ENCODE measurements at regions not wholly inside any gene's neighbourhood (a gene's known extent, or its start where the extent isn't known, plus 50 kb on each side); places are given as distances from the start of the nearest gene placed in this dataset.
"Not testable (repeated sequence)": the region's sequence is repeated elsewhere in the genome, so short reads cannot be mapped to it uniquely, and the experiment has no call there.

DNA sequence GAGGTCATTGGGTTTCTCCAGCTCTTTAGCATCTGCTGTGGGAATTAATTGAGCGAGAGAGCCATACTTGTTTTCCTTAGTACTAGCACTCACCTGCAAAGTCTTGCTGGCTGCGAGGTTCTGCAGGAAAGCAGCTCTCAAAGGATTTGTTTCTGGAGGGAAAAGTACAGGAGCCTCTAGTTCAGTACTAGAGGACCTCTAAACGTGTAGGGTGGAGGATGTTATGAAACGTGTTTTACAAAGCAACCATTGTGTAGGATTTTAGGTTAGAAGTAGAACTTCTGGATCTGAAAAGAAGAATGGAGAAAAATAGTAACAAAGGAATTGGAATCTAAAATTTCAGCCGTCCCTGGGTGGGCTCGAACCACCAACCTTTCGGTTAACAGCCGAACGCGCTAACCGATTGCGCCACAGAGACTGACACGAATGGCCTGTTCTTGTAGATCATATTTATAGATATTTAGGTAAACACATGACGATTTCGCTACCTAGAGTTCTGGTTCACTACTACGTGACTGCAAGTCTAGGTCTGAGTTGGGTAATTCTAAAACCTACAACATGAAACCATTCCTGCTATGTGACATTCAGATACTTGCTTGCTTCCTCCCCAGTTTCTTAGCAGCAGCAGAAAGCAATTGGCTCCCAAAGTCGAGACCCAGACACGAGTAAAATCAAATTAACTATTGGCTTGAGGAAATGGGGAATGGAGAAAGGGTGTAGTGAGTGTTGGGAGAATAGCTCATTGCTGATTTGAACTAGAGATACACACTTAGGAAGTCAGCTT, 60.2 kb upstream of the CFAP126 start:
- no peaks in the 10 kb centered on the region for H3K36me3 ChIP-seq (ENCODE audit: low read depth)
- ATAC-seq (ENCODE audit: low read depth) = peak; percentile 70
- DNase-seq (ENCODE audit: low spot score) = no peak
- no peaks in the 10 kb centered on the region for H3K27me3 ChIP-seq (ENCODE audit: insufficient read depth, poor library complexity, severe bottlenecking)
- no peaks in the 10 kb centered on the region for H3K9me3 ChIP-seq (ENCODE audit: severe bottlenecking)
- TF ChIP-seq, protein P1, sequence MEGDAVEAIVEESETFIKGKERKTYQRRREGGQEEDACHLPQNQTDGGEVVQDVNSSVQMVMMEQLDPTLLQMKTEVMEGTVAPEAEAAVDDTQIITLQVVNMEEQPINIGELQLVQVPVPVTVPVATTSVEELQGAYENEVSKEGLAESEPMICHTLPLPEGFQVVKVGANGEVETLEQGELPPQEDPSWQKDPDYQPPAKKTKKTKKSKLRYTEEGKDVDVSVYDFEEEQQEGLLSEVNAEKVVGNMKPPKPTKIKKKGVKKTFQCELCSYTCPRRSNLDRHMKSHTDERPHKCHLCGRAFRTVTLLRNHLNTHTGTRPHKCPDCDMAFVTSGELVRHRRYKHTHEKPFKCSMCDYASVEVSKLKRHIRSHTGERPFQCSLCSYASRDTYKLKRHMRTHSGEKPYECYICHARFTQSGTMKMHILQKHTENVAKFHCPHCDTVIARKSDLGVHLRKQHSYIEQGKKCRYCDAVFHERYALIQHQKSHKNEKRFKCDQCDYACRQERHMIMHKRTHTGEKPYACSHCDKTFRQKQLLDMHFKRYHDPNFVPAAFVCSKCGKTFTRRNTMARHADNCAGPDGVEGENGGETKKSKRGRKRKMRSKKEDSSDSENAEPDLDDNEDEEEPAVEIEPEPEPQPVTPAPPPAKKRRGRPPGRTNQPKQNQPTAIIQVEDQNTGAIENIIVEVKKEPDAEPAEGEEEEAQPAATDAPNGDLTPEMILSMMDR (IDR thresholded peaks at IDR 0.05; ENCODE audit: poor library complexity, severe bottlenecking) = no peak
- no peak overlapping the region for H3K27ac ChIP-seq (ENCODE audit: poor library complexity, severe bottlenecking)
- no peaks in the 10 kb centered on the region for H3K4me1 ChIP-seq (ENCODE audit: insufficient read depth, poor library complexity, severe bottlenecking)
- H3K4me3 ChIP-seq (ENCODE audit: severe bottlenecking) = peak overlapping the region; percentile 29

DNA sequence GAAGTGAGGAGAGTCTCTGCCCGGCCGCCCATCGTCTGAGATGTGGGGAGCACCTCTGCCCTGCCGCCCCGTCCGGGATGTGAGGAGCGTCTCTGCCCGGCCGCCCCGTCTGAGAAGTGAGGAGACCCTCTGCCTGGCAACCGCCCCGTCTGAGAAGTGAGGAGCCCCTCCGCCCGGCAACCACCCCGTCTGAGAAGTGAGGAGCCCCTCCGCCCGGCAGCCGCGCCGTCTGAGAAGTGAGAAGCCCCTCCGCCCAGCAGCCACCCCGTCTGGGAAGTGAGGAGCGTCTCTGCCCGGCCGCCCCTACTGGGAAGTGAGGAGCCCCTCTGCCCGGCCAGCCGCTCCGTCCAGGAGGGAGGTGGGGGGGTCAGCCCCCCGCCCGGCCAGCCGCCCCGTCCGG, 55.2 kb upstream of the CFAP126 start:
- not testable (repeated sequence) for H3K4me1 ChIP-seq (ENCODE audit: insufficient read depth, poor library complexity, severe bottlenecking); H3K27ac ChIP-seq (ENCODE audit: poor library complexity, severe bottlenecking); DNase-seq (ENCODE audit: low spot score); H3K9me3 ChIP-seq (ENCODE audit: severe bottlenecking); H3K4me3 ChIP-seq (ENCODE audit: severe bottlenecking); H3K27me3 ChIP-seq (ENCODE audit: insufficient read depth, poor library complexity, severe bottlenecking); ATAC-seq (ENCODE audit: low read depth); H3K36me3 ChIP-seq (ENCODE audit: low read depth)

DNA sequence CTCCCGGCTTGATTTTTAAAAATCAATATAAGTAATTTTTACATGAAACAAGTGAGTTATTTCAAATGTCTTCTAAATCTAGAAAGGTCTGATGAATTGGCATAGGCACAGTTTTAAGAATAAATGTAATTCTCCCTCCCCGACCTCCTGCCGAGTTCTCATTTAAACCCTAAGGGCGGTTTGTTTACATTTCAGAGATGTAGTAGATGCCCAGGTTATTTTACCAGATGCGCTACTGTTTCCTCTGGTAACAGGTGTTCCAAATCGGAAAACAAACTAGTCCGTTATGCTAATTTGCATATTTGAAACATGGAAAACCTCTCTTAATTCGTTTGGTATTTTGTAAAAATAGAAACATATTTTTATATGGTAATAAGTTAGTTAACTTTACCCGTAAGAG, 53.8 kb upstream of the CFAP126 start:
- no peaks in the 10 kb centered on the region for H3K27me3 ChIP-seq (ENCODE audit: insufficient read depth, poor library complexity, severe bottlenecking)
- ATAC-seq (ENCODE audit: low read depth) = no peak
- no peak for DNase-seq (ENCODE audit: low spot score)
- no peaks in the 10 kb centered on the region for H3K4me1 ChIP-seq (ENCODE audit: insufficient read depth, poor library complexity, severe bottlenecking)
- H3K36me3 ChIP-seq (ENCODE audit: low read depth) = no peaks in the 10 kb centered on the region
- no peak overlapping the region for H3K27ac ChIP-seq (ENCODE audit: poor library complexity, severe bottlenecking)
- peak overlapping the region; percentile 57 for H3K4me3 ChIP-seq (ENCODE audit: severe bottlenecking)
- no peaks in the 10 kb centered on the region for H3K9me3 ChIP-seq (ENCODE audit: severe bottlenecking)
- TF ChIP-seq, protein P1 (IDR thresholded peaks at IDR 0.05; ENCODE audit: poor library complexity, severe bottlenecking) = no peak

DNA sequence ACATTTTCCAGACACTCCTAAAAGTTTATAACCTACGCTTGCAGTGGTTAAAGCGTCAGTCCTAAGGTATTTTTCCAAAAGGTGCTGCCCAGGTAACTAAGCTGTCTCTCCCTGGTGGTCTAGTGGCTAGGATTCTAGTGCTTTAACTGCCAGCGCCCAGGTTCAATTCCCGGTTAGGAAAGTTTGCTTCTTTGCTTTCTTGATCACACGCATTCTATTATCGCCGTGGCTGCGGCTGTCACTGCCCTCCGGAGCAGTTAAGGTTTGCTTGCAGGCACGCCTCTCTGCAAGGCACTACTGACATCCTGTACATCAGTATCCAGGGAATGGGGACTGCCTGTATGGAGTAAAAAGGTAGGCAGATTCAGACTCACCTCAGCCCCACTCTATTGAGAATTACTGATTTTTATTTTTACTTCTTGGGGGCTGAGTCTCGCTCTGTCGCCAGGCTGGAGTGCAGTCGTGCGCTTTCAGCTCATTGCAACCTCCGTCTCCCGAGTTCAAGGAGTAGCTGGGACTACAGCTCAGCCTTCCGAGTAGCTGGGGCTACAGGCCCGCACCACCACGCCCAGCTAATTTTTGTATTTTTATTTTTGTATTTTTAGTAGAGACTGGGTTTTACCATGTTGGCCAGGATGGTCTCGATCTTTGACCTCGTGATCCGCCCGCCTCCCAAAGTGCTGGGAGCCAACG, 53.2 kb upstream of the CFAP126 start:
- no peak overlapping the region for H3K4me3 ChIP-seq (ENCODE audit: severe bottlenecking)
- H3K4me1 ChIP-seq (ENCODE audit: insufficient read depth, poor library complexity, severe bottlenecking) = no peaks in the 10 kb centered on the region
- ATAC-seq (ENCODE audit: low read depth) (no peak), DNase-seq (ENCODE audit: low spot score) (no peak)
- TF ChIP-seq, protein P1 (IDR thresholded peaks at IDR 0.05; ENCODE audit: poor library complexity, severe bottlenecking) = no peak
- no peaks in the 10 kb centered on the region for H3K36me3 ChIP-seq (ENCODE audit: low read depth)
- H3K27me3 ChIP-seq (ENCODE audit: insufficient read depth, poor library complexity, severe bottlenecking) = no peaks in the 10 kb centered on the region
- H3K27ac ChIP-seq (ENCODE audit: poor library complexity, severe bottlenecking) = no peak overlapping the region
- H3K9me3 ChIP-seq (ENCODE audit: severe bottlenecking) = no peaks in the 10 kb centered on the region

DNA sequence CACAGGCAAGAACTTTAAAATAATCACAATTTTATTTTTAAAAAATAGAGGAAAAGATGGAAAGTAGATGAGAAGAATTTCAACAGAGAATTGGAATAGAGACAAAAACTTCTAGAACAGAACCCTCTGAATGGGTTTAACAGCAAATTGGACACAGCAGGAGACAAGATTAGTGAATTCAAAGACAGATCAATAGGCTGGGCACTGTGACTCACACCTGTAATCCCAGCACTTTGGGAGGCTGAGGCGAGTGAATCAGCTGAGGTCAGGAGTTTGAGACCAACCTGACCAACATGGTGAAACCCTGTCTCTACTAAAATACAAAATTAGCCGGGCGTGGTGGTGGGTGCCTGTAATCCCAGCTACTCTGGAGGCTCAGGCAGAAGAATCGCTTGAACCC, 49.9 kb upstream of the CFAP126 start:
- H3K36me3 ChIP-seq (ENCODE audit: low read depth); H3K27me3 ChIP-seq (ENCODE audit: insufficient read depth, poor library complexity, severe bottlenecking); H3K4me3 ChIP-seq (ENCODE audit: severe bottlenecking); H3K27ac ChIP-seq (ENCODE audit: poor library complexity, severe bottlenecking); DNase-seq (ENCODE audit: low spot score); ATAC-seq (ENCODE audit: low read depth); H3K4me1 ChIP-seq (ENCODE audit: insufficient read depth, poor library complexity, severe bottlenecking); H3K9me3 ChIP-seq (ENCODE audit: severe bottlenecking): not testable (repeated sequence)

Measured in RWPE2 (cell line).